GM12892 (cell line): ENCODE measurements at regions not wholly inside any gene's neighbourhood (a gene's known extent, or its start where the extent isn't known, plus 50 kb on each side); places are given as distances from the start of the nearest gene placed in this dataset.

ENCODE experiments used
- POLR2A ChIP-seq: IDR thresholded peaks from 2 replicates; pipeline ENCODE4 v1.6.1; 2011; ENCODE audit warnings: low read depth, low read length, control low read depth
- POLR2AphosphoS5 ChIP-seq: IDR thresholded peaks from 2 replicates; pipeline ENCODE4 v1.6.1; 2011; ENCODE audit warnings: low read depth, low read length, control low read depth
- TAF1 ChIP-seq: IDR thresholded peaks from 2 replicates; pipeline ENCODE4 v1.6.1; 2011; ENCODE audit warnings: low read depth, mild to moderate bottlenecking, control low read depth, low read length, borderline replicate concordance

DNA sequence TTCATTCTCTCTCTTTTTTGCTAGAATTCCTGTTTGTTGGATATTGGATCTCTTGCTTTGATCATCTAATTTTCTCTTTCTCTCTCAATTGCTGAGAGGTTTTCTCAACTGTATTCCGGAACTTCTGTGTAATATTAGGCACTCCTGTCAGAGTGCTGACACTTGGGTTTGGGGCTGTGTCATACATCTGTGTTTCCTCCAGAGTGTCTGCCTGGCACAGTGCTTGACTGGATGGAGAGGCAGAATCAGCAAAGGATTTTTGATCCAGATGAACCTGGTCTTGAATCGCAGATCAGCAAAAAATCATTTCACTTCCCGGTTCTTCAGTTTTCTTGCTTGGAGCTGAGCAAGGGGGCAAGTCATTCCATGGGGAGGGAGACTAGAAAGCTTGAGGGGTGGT, 87.7 kb upstream of the CXCR4 start:
- TF ChIP-seq POLR2AphosphoS5 (no peak), TAF1 (no peak), POLR2A (no peak)
